PFSK-1 (cell line): ENCODE measurements at regions not wholly inside any gene's neighbourhood (a gene's known extent, or its start where the extent isn't known, plus 50 kb on each side); places are given as distances from the start of the nearest gene placed in this dataset.

Experiments used
- POLR2AphosphoS5 ChIP-seq: IDR thresholded peaks from 2 replicates; pipeline ENCODE4 v1.6.1; 2012; ENCODE audit warnings: low read depth, mild to moderate bottlenecking, control low read depth, low read length, moderate library complexity
- REST ChIP-seq, 2 experiments: IDR thresholded peaks; 2 replicates each; pipeline versions ENCODE4 v1.6.1 to v1.8.0; 2011 to 2012; ENCODE audit warnings: low read depth in 2 of 2, low read length in 2 of 2, control low read depth in 1 of 2, inconsistent platforms in 1 of 2, mild to moderate bottlenecking in 1 of 2, moderate library complexity in 1 of 2; ENCODE audit not compliant: insufficient read depth in 1 of 2
- SIN3A ChIP-seq: IDR thresholded peaks from 2 replicates; pipeline ENCODE4 v1.6.1; 2012; ENCODE audit warnings: mild to moderate bottlenecking, low read length, moderate library complexity, borderline replicate concordance; ENCODE audit not compliant: insufficient read depth
- TAF1 ChIP-seq: IDR thresholded peaks from 2 replicates; pipeline ENCODE4 v1.6.1; 2012; ENCODE audit warnings: low read length, control low read depth, borderline replicate concordance; ENCODE audit not compliant: insufficient read depth

- TF ChIP-seq POLR2AphosphoS5 (no peak), TAF1 (no peak), REST (IDR thresholded peaks at IDR 0.05; ENCODE audit: insufficient read depth in 1 of 2, low read depth in 2 of 2, low read length in 2 of 2) (no peak), SIN3A (no peak)
Measured at GRCh38 chr10:107418085-107418806, 253.7 kb upstream of the SORCS1 start.
